ENCODE measurements at regions not wholly inside any gene's neighbourhood (a gene's known extent, or its start where the extent isn't known, plus 50 kb on each side); places are given as distances from the start of the nearest gene placed in this dataset.

DNA sequence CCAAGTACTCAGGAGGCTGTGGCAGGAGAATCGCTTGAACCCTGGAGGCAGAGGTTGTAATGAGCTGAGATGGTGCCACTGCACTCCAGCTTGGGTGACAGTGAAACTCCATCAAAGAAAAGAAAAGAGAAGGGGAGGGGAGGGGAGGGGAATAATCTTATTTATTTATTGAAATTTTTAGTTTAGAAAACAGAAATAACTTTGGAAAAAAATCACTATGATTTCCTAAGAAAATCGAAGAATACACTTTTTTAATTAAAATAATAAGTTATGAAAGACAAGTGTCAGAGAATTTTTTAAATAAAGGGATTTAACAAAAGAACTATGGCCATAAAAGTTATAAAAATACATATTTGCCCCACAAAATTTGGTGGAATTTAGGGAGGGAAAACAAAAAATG, 836.9 kb upstream of the HS3ST1 start:
- TF ChIP-seq, protein P1, sequence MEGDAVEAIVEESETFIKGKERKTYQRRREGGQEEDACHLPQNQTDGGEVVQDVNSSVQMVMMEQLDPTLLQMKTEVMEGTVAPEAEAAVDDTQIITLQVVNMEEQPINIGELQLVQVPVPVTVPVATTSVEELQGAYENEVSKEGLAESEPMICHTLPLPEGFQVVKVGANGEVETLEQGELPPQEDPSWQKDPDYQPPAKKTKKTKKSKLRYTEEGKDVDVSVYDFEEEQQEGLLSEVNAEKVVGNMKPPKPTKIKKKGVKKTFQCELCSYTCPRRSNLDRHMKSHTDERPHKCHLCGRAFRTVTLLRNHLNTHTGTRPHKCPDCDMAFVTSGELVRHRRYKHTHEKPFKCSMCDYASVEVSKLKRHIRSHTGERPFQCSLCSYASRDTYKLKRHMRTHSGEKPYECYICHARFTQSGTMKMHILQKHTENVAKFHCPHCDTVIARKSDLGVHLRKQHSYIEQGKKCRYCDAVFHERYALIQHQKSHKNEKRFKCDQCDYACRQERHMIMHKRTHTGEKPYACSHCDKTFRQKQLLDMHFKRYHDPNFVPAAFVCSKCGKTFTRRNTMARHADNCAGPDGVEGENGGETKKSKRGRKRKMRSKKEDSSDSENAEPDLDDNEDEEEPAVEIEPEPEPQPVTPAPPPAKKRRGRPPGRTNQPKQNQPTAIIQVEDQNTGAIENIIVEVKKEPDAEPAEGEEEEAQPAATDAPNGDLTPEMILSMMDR (IDR thresholded peaks at IDR 0.05; ENCODE audit: insufficient read depth, low read length), result no peak
- no peak for DNase-seq (ENCODE audit: low read depth)
- H3K4me3 ChIP-seq (ENCODE audit: low read depth, low read length), result no peak overlapping the region

DNA sequence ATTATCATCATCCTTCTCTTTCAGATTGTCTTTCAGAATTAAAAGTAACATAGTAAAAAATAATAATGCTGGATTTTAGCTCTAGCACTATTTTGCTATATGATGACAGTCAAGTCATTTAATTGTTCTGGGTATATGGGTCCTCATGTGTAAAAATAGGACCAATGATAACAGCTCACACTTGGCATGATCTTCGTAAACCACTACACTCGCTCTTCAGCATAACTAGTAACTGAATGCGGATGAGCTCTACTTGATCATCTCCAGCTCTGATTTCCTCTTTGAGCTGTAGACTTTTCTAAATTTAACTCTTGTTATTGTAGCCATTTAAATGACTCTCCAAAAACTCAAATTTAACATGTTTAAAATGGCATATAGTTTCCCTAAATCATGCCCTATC, 831.8 kb upstream of the HS3ST1 start:
- TF ChIP-seq, protein P1 (IDR thresholded peaks at IDR 0.05; ENCODE audit: insufficient read depth, low read length), result no peak
- DNase-seq (ENCODE audit: low read depth), result no peak
- no peak overlapping the region for H3K4me3 ChIP-seq (ENCODE audit: low read depth, low read length)

DNA sequence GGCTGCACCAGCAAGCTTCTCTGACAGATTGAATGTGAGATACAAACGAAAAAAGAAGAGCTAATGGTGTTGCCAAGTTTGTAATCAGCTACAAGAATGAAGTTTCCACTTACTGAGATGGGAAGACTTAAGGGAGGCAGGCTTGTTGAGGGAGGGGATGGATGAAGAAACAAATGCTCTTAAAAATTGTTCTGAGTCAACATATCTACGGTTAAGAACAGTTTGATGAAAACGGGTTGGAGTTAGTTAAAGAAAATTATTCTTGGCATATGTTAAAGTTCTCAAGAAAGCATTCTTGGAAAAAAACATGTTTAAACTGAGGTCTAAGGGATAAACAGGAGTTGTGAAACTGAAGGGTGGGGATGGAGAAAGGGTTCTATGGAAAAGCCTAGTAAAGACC, 816.3 kb upstream of the HS3ST1 start:
- TF ChIP-seq, protein P1 (IDR thresholded peaks at IDR 0.05; ENCODE audit: insufficient read depth, low read length), result no peak
- DNase-seq (ENCODE audit: low read depth), result peak; percentile 13
- no peak overlapping the region for H3K4me3 ChIP-seq (ENCODE audit: low read depth, low read length)

DNA sequence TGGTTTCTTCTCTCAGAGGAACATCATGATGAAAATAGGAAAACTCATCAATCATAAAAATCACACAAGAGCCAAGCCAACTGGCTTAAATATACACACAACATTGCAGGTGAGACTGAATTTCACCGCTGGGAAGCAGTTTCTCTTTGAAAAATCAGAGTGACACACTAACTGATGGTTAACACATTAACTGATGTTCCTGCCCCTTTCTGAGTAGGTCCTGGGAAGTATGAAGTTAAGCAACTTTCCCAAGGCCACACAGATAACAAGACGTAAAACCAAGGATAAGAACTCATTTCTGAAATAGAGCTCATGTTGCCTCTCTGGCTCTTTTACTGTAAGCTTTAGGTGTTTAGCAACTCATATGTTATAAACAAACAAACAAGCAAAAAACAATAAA, 813.7 kb upstream of the HS3ST1 start:
- no peak for DNase-seq (ENCODE audit: low read depth)
- TF ChIP-seq, protein P1 (IDR thresholded peaks at IDR 0.05; ENCODE audit: insufficient read depth, low read length), result no peak
- H3K4me3 ChIP-seq (ENCODE audit: low read depth, low read length), result no peak overlapping the region

DNA sequence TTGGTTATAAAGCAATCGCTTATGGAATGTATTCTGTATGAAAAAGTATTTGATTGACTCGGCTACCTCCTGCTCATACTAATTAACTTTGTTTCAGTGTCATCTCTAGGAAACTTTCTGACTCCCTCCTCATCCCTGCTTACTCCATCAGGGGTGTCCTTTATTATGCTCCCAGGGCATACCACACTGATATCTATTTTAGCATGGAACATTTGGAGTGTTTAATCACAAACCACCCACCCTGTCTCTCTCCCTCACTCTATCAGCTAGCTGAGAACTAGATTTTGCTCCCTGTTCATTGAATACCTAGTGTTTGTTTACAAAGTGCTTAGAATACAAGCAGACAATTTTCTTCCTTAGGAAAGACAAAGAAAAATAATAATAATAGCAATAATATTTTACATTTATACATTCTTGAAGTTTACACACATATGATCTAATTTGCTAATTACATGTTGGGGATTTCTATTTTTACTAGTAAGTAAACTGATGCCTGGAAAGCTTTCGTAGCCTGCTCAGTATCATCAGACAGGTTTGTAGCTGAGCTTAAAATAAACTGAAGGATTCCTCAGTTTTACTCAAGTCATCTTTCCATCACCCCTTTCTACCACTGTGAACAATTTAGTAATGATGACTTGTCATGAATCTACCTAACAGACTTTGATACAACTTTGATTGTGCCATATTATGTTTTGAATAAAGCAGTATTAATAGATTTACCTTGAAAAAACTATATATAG, 811.4 kb upstream of the HS3ST1 start:
- no peak for DNase-seq (ENCODE audit: low read depth)
- no peak overlapping the region for H3K4me3 ChIP-seq (ENCODE audit: low read depth, low read length)
- TF ChIP-seq, protein P1 (IDR thresholded peaks at IDR 0.05; ENCODE audit: insufficient read depth, low read length), result no peak

DNA sequence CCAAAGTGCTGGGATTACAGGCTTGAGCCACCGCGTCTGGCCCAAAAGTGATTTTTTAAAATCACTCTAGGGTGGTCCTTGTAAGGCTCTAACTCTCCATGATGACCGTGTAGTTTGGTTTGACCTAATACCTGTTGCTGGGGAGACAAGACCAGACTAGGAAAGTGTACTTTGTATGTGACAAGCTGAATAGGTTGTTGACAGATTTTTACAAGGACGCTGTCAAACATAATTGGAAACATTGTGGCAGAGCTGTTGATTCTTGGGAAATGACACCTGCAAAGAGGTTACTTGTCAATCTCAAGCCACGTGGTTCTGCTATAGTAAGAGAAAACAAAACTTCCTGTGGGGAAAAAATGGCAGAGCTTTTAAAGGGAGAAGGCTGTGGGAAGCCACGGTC, 802.4 kb upstream of the HS3ST1 start:
- TF ChIP-seq, protein P1 (IDR thresholded peaks at IDR 0.05; ENCODE audit: insufficient read depth, low read length), result no peak
- no peak for DNase-seq (ENCODE audit: low read depth)
- H3K4me3 ChIP-seq (ENCODE audit: low read depth, low read length), result no peak overlapping the region

DNA sequence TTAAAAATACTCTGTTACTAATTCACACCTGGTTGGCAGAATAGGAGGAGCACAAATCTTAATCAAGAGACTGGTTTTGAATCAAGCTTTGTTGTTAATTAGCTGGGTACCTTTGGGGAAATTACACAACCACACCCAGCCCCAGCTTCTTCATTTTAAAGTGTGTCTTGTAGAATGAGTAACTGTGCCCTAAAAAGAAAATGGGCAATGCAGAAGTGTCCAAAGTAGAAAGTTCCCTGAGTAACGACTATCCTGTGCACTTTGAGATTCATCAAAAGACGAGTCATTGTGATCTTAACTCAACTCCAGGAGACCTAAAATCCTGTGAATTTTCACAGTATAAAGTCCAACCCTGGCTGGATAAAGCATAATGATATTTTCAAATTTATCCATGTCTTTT, 792.3 kb upstream of the HS3ST1 start:
- TF ChIP-seq, protein P1 (IDR thresholded peaks at IDR 0.05; ENCODE audit: insufficient read depth, low read length), result no peak
- no peak for DNase-seq (ENCODE audit: low read depth)
- H3K4me3 ChIP-seq (ENCODE audit: low read depth, low read length), result no peak overlapping the region
